Right atrium auricular region (tissue), 2 donors: ENCODE measurements at regions not wholly inside any gene's neighbourhood (a gene's known extent, or its start where the extent isn't known, plus 50 kb on each side); places are given as distances from the start of the nearest gene placed in this dataset.

ENCODE experiments used
- DNase-seq: peaks from one replicate; pipeline ENCODE4 v3.0.0-alpha.2; 2019; ENCODE audit warnings: low spot score
- H3K27ac ChIP-seq, 2 donors: fragments of 200-600 bp; sonication (generic); 1 replicate in 1 of 2; 2 replicates in 1 of 2; pipeline ENCODE4 v1.5.1; 2016 to 2019
- H3K27me3 ChIP-seq, 2 donors: fragments of 200-600 bp; sonication (generic); one replicate each; pipeline versions ENCODE4 v1.5.1 to v1.6.0; 2017 to 2019
- H3K36me3 ChIP-seq: fragments of 200-600 bp; sonication (generic); one replicate; pipeline ENCODE4 v1.5.1; 2016
- H3K4me1 ChIP-seq, 2 donors: fragments of 200-600 bp; sonication (generic); one replicate each; pipeline versions ENCODE4 v1.5.1 to v1.6.0; 2017 to 2019
- H3K4me3 ChIP-seq, 2 donors: fragments of 200-600 bp; sonication (generic); 1 replicate in 1 of 2; 2 replicates in 1 of 2; pipeline ENCODE4 v1.5.1; 2017 to 2019; ENCODE audit warnings: mild to moderate bottlenecking in 1 of 2, moderate library complexity in 1 of 2
- H3K9me3 ChIP-seq, 2 donors: fragments of 200-600 bp; sonication (generic); one replicate each; pipeline ENCODE4 v1.5.1; 2019
- CTCF ChIP-seq, 2 donors: fragments of 200-600 bp; sonication (generic); IDR thresholded peaks; one replicate each; pipeline ENCODE4 v1.5.1; 2019; ENCODE audit warnings: antibody characterized with exemption in 2 of 2

DNA sequence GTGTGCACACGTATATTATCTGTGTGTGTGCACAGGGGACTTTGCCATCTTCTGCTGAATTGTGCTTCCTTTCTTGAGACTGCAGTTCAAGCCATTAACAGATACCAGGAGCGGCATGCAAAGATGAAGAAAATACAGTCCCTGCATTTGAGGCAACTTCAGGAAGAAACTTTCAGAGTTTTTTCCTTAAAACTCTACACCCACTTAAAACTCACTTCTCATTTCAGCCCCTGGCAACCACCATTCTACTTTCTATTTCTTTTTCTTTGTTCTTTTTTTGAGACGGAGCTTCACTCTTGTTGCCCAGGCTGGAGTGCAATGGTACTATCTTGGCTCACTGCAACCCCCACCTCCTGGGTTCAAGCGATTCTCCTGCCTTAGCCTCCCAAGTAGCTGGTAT is 448.9 kb upstream of the ZMIZ1 start:
- H3K4me1 ChIP-seq: peaks cover 0 to 10% of the 10 kb centered on the region in 2 donors
- no peaks in the 10 kb centered on the region for H3K36me3 ChIP-seq
- no peak for TF ChIP-seq CTCF (IDR thresholded peaks at IDR 0.05)
- no peak overlapping the region for H3K27ac ChIP-seq
- no peaks in the 10 kb centered on the region for H3K9me3 ChIP-seq
- H3K4me3 ChIP-seq: no peak overlapping the region
- no peak for DNase-seq
- H3K27me3 ChIP-seq: no peaks in the 10 kb centered on the region

GRCh38 chr10:78620985-78621799 is 447.6 kb upstream of the ZMIZ1 start:
- Histone ChIP-seq H3K36me3 (no peaks in the 10 kb centered on the region), H3K4me1 (peaks cover 0 to 10% of the 10 kb centered on the region in 2 donors), H3K4me3 (no peak overlapping the region), H3K27ac (no peak overlapping the region), H3K9me3 (no peaks in the 10 kb centered on the region), H3K27me3 (no peaks in the 10 kb centered on the region)
- TF ChIP-seq CTCF (IDR thresholded peaks at IDR 0.05): no peak
- DNase-seq: no peak

DNA sequence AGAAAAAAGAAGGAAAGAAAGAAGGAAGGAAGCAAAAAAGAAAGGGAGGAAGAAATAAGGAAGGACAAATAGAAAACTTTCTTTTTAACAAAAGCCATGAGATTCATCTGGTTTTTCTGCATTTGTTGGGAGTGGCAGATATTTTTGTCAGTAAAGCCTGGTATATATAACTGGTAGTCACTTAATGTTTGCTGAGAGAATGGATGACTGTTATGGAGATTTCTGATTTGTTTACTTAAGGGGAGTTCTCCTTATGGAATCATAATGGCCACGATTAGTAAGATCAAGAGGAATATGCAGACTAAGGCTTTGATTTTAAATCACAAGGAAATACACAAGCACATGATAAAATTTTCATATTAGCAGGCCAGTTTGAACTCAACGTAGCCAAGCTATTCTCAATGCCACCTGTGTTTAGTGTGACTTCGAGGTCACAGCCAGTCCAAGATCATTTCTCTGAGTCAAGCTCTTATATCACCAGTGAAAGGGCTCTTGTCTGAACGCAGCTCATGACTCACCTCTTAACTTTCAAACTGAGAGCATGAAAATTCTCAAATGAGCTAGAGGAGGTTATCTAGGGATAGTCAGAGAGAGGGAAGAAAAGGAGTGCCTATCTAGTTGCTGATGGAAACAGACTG is 445.1 kb upstream of the ZMIZ1 start:
- Histone ChIP-seq H3K4me1 (peaks cover 0 to 6% of the 10 kb centered on the region in 2 donors), H3K27ac (peak overlapping the region in 1 of 2 donors; percentile 33), H3K9me3 (no peaks in the 10 kb centered on the region), H3K36me3 (no peaks in the 10 kb centered on the region), H3K4me3 (no peak overlapping the region), H3K27me3 (no peaks in the 10 kb centered on the region)
- TF ChIP-seq CTCF (IDR thresholded peaks at IDR 0.05): no peak
- no peak for DNase-seq

- Histone ChIP-seq H3K27me3 (no peaks in the 10 kb centered on the region), H3K9me3 (no peaks in the 10 kb centered on the region), H3K4me1 (peaks cover 0 to 6% of the 10 kb centered on the region in 2 donors), H3K4me3 (no peak overlapping the region), H3K36me3 (no peaks in the 10 kb centered on the region), H3K27ac (no peak overlapping the region)
- DNase-seq: no peak
- TF ChIP-seq CTCF (IDR thresholded peaks at IDR 0.05): no peak
Observed at GRCh38 chr10:78624791-78625190, 444.0 kb upstream of the ZMIZ1 start.

DNA sequence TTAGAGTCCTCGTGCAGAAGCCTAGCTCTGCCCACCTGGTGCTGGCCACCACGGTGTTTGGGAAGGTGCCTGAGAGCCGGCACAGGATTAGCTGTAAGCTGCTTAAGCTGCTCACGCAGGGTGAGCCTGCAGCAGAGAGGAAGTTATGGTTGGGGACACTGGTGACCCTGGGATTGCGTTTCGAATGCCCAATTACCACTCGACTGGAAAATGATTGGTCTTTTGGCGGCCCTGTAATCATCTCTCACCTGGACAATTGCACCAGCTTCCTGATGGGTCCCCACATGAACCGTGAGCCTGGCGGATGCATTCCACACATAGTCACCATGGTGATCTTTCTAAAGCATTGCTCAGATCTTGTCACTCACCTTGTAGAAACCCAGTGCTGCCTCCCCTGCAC is 442.3 kb upstream of the ZMIZ1 start:
- no peak overlapping the region for H3K4me3 ChIP-seq
- DNase-seq: no peak
- H3K36me3 ChIP-seq: no peaks in the 10 kb centered on the region
- H3K27ac ChIP-seq: no peak overlapping the region
- H3K4me1 ChIP-seq: peaks cover 0 to 6% of the 10 kb centered on the region in 2 donors
- H3K27me3 ChIP-seq: no peaks in the 10 kb centered on the region
- no peaks in the 10 kb centered on the region for H3K9me3 ChIP-seq
- no peak for TF ChIP-seq CTCF (IDR thresholded peaks at IDR 0.05)
